Esophagus muscularis mucosa (tissue), 4 donors: ENCODE measurements at regions not wholly inside any gene's neighbourhood (a gene's known extent, or its start where the extent isn't known, plus 50 kb on each side); places are given as distances from the start of the nearest gene placed in this dataset.

Experiments used
- DNase-seq: peaks from one replicate; pipeline ENCODE4 v3.0.0-alpha.2; 2017; ENCODE audit errors: extremely low spot score
- H3K27ac ChIP-seq, 4 donors: fragments of 200-600 bp; sonication (generic); replicated peaks in 1 of 4; 1 replicate in 3 of 4; 2 replicates in 1 of 4; pipeline ENCODE4 v1.5.1; 2016 to 2019; ENCODE audit warnings: mild to moderate bottlenecking in 1 of 4
- H3K27me3 ChIP-seq, 4 donors: fragments of 200-600 bp; sonication (generic); one replicate each; pipeline versions ENCODE4 v1.5.1 to v1.6.0; 2016 to 2019
- H3K36me3 ChIP-seq, 4 donors: fragments of 200-600 bp; sonication (generic); one replicate each; pipeline ENCODE4 v1.5.1; 2016 to 2019
- H3K4me1 ChIP-seq, 4 donors: fragments of 200-600 bp; sonication (generic); one replicate each; pipeline ENCODE4 v1.5.1; 2016 to 2019
- H3K4me3 ChIP-seq, 4 donors: fragments of 200-600 bp; sonication (generic); 1 replicate in 2 of 4; 2 replicates in 2 of 4; pipeline ENCODE4 v1.5.1; 2016 to 2019; ENCODE audit warnings: mild to moderate bottlenecking in 4 of 4, moderate library complexity in 1 of 4
- H3K9me3 ChIP-seq, 4 donors: fragments of 200-600 bp; sonication (generic); 1 replicate in 3 of 4; 2 replicates in 1 of 4; pipeline ENCODE4 v1.5.1; 2016 to 2019
- EP300 ChIP-seq: sonication (generic); formaldehyde crosslinking; IDR thresholded peaks from one replicate; pipeline ENCODE4 v1.6.1; 2017; ENCODE audit warnings: antibody characterized with exemption
- POLR2A ChIP-seq: fragments of 450-650 bp; IDR thresholded peaks from one replicate; pipeline ENCODE4 v1.6.1; 2017; ENCODE audit warnings: antibody characterized with exemption, moderate library complexity, mild to moderate bottlenecking, low read depth
- POLR2AphosphoS5 ChIP-seq, 2 donors: sonication (generic); formaldehyde crosslinking; IDR thresholded peaks; one replicate each; pipeline ENCODE4 v1.6.1; 2017; ENCODE audit warnings: antibody characterized with exemption in 2 of 2
- WGBS: methylation state at CpG from one replicate; pipeline ENCODE4 v1.1.5; 2018; 5-methylcytosine and 5-hydroxymethylcytosine counted together
- intact Hi-C: fragments of 100-400 bp; cut with DNase I; formaldehyde crosslinking; loops from one replicate; pipeline ENCODE4 v1.15.1; 2023
- TF ChIP-seq, protein P1 (sequence below), 3 experiments: fragments of 200-600 bp in 2 of 3; fragments of 450-650 bp in 1 of 3; sonication (generic) in 2 of 3; IDR thresholded peaks; one replicate each; pipeline ENCODE4 v1.5.1; 2017 to 2019; ENCODE audit warnings: antibody characterized with exemption in 3 of 3, mild to moderate bottlenecking in 2 of 3, moderate library complexity in 1 of 3

DNA sequence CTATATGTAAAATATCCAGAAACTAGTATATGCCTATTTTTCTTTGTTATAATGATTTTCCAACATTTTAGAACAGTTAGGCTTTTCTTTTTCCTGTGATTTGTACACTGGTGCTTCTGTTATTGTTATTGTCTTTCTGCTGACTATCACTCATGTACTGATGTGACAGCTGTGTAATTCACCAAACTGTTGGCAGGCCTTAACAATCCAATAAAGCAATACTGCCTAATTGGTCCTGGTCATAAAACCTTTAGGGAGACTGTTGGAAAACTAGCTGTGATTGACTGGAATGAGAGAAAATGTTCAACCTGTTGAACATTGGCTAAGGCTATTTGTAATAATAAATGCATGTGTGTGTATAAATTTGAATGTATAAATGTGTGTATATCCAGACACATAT, 956.6 kb downstream of the REEP3 start:
- no peaks in the 10 kb centered on the region for H3K4me1 ChIP-seq
- TF ChIP-seq POLR2AphosphoS5 (IDR thresholded peaks at IDR 0.05) (no peak), POLR2A (no peak)
- TF ChIP-seq, protein P1, sequence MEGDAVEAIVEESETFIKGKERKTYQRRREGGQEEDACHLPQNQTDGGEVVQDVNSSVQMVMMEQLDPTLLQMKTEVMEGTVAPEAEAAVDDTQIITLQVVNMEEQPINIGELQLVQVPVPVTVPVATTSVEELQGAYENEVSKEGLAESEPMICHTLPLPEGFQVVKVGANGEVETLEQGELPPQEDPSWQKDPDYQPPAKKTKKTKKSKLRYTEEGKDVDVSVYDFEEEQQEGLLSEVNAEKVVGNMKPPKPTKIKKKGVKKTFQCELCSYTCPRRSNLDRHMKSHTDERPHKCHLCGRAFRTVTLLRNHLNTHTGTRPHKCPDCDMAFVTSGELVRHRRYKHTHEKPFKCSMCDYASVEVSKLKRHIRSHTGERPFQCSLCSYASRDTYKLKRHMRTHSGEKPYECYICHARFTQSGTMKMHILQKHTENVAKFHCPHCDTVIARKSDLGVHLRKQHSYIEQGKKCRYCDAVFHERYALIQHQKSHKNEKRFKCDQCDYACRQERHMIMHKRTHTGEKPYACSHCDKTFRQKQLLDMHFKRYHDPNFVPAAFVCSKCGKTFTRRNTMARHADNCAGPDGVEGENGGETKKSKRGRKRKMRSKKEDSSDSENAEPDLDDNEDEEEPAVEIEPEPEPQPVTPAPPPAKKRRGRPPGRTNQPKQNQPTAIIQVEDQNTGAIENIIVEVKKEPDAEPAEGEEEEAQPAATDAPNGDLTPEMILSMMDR (IDR thresholded peaks at IDR 0.05): no peak
- no peaks in the 10 kb centered on the region for H3K36me3 ChIP-seq
- no peaks in the 10 kb centered on the region for H3K27me3 ChIP-seq
- H3K9me3 ChIP-seq: peaks cover 0 to 4% (median 2%) of the 10 kb centered on the region in 4 donors
- intact Hi-C loops: no loop called here
- no peak for DNase-seq
- no peak overlapping the region for H3K4me3 ChIP-seq
- no peak overlapping the region for H3K27ac ChIP-seq

DNA sequence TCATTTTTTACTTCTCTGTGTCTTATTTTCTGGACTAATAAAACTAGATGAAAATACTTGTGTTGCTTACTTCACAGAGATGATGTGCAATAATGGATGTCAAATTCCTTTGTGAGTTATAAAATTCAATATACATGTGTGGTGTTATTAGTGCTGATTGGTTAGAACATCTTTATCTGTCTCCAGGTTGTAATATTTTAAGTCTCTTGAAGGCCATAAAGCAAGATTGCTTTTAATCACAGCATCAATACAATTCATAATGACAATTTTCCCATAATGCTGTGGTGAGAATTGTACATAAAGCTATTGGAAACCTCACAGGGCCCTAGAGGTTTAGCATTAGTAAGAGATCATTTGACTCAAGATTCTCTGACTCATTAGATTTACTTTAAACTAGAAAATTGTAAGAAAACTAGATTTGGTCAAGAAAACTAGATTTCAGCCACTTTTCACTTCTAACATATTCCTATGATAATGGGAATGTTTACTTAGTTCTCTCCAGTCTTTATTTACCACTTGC, 963.7 kb downstream of the REEP3 start:
- Histone ChIP-seq H3K4me1 (no peaks in the 10 kb centered on the region), H3K27me3 (no peaks in the 10 kb centered on the region), H3K9me3 (no peaks in the 10 kb centered on the region), H3K36me3 (no peaks in the 10 kb centered on the region), H3K4me3 (no peak overlapping the region), H3K27ac (no peak overlapping the region)
- DNase-seq: no peak
- TF ChIP-seq, protein P1 (IDR thresholded peaks at IDR 0.05): no peak
- TF ChIP-seq POLR2AphosphoS5 (IDR thresholded peaks at IDR 0.05) (no peak), EP300 (no peak), POLR2A (no peak)
- intact Hi-C loops: no loop called here

DNA sequence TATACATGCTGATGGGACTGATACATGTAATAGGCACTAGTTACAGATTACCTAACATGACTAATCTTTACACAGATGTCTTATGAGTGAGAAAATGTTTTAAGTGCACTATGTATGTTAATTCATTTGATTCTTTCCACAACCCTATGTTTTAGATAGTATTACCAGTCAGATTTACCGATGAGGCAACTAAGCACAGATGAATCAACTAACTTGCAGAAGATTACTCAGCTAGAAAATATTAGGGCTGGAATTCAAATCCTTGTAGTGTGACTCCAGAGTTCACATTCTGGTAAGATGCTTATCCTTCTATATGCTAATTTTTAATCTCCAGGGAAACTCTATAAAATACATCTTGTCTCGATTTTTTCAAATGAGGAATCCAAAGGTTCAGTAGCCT, 964.9 kb downstream of the REEP3 start:
- Histone ChIP-seq H3K4me1 (no peaks in the 10 kb centered on the region), H3K9me3 (no peaks in the 10 kb centered on the region), H3K27me3 (no peaks in the 10 kb centered on the region), H3K4me3 (no peak overlapping the region), H3K27ac (no peak overlapping the region), H3K36me3 (no peaks in the 10 kb centered on the region)
- no peak for DNase-seq
- WGBS: 38% methylated on average over 2 of the region's 2 CpGs
- TF ChIP-seq, protein P1 (IDR thresholded peaks at IDR 0.05): no peak
- TF ChIP-seq POLR2AphosphoS5 (IDR thresholded peaks at IDR 0.05) (no peak), EP300 (no peak), POLR2A (no peak)
- intact Hi-C loops: no loop called here

DNA sequence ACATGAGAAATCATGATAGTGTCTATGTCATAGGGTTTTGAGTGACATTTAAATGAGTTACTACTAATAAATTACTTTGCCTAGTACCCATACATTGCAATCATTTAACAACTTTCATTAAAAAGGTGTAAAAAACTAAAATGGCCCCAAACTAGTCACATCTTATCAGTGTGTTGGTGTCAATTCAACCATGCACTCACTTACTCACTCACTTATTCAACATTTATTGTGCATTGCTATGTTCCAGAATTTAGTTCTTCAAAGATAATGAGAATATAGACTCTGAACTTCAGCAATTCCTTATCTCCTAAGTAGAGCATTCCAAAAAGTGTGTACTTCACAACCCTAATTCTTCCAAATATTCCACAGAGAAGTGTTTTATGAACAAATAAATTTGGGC, 965.7 kb downstream of the REEP3 start:
- TF ChIP-seq POLR2AphosphoS5 (IDR thresholded peaks at IDR 0.05) (no peak), POLR2A (no peak), EP300 (no peak)
- TF ChIP-seq, protein P1 (IDR thresholded peaks at IDR 0.05): no peak
- intact Hi-C loops: no loop called here
- Histone ChIP-seq H3K4me3 (no peak overlapping the region), H3K9me3 (no peaks in the 10 kb centered on the region), H3K36me3 (no peaks in the 10 kb centered on the region), H3K27me3 (no peaks in the 10 kb centered on the region), H3K4me1 (no peaks in the 10 kb centered on the region), H3K27ac (no peak overlapping the region)
- no peak for DNase-seq

DNA sequence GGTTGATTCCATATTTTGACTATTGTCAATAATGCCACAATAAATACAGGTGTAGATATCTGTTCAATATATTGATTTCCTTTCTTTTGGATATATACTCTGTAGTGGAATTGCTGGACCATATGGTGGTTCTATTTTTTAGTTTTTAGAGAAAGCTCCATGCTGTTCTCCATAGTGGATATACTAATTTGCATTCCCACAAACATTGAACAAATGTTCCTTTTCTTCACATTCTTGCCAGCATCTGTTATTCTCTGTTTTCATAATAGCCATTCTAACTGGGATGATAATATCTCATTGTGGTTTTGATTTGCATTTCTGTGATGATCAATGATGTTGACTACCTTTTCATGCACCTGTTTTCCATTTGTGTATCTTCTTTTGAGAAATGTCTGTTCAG, 973.7 kb downstream of the REEP3 start:
- no peaks in the 10 kb centered on the region for H3K9me3 ChIP-seq
- H3K36me3 ChIP-seq: no peaks in the 10 kb centered on the region
- intact Hi-C loops: no loop called here
- H3K4me3 ChIP-seq: no peak overlapping the region
- no peaks in the 10 kb centered on the region for H3K4me1 ChIP-seq
- no peaks in the 10 kb centered on the region for H3K27me3 ChIP-seq
- DNase-seq: no peak
- TF ChIP-seq POLR2AphosphoS5 (IDR thresholded peaks at IDR 0.05) (no peak), POLR2A (no peak), EP300 (no peak)
- TF ChIP-seq, protein P1 (IDR thresholded peaks at IDR 0.05): no peak
- H3K27ac ChIP-seq: no peak overlapping the region
